NCI-H2107 treated with DMSO at 0.1 percent for 48 hours (cell line): ENCODE measurements at regions not wholly inside any gene's neighbourhood (a gene's known extent, or its start where the extent isn't known, plus 50 kb on each side); places are given as distances from the start of the nearest gene placed in this dataset.
"Not testable (repeated sequence)": the region's sequence is repeated elsewhere in the genome, so short reads cannot be mapped to it uniquely, and the experiment has no call there.

Experiments
- DNase-seq: peaks from one replicate; lab custom pipeline; 2025; ENCODE audit not compliant: unreplicated experiment; lab: John Stamatoyannopoulos, UW

GRCh38 chr2:242064364-242065250 is 195.1 kb downstream of the RTP5 start:
- no peak for DNase-seq

DNA sequence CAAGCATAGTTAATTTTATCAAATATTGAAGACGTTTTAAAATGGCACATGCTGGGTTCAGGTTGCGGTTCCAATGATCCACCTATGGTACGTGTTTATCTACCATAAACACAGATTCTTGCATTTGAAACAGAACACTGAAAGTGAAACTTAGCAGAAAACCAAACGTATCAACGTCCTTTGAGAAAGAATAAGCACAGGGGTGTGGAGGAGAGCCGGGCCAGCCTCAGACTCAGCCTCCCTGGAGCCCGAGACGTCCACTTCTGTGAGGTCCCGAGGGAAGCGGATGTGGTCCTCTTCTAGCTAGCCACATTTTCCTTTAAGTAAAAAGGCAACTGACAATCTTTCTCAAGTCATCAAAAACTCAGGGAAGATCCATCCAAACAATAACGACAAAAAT is 195.9 kb downstream of the RTP5 start:
- no peak for DNase-seq

DNA sequence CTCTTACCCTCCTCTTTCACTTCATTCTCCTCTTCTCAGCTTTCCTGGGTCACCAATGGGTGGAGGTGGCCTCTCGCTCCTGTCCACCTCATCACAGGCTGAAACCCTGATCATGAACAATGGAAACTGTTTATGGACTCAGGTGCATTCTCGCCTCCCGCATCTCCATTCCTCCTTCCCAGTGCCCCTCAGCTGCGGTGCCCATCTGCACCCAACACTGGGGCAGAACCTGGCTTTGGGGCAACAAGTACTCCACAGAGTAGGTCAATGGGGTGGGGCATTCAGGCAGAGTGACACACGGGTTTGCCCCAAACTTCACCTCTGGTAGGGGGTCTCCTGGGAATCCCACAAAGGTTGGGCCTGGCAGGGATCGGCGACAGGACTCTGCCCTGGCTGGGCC is 199.5 kb downstream of the RTP5 start:
- DNase-seq: no peak

DNA sequence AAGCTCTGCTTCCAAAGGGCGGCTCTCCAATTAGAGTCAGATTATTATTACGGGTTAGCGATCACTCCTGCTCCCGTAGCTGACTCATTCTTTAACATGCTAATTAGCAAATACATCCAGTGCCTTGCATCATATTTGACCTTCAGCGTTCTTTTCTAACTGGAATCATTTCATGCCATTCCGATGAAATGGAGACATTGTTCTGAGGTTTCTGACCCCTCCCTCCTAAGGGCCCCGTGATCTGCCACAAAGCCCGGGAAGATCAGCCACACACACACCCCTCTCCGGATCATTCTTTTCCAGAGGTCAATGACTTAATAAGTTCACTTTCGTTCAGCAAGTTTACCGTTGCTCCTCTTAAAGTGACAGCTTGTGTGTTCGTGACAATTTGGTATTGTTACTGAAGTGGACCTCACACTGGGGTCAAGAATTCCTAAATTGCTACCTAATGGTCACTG is 200.4 kb downstream of the RTP5 start:
- DNase-seq: not testable (repeated sequence)

GRCh38 chr2:242070726-242071125 is 201.2 kb downstream of the RTP5 start:
- DNase-seq: peak; percentile 32

GRCh38 chr2:242071377-242071776 is 201.8 kb downstream of the RTP5 start:
- not testable (repeated sequence) for DNase-seq

DNA sequence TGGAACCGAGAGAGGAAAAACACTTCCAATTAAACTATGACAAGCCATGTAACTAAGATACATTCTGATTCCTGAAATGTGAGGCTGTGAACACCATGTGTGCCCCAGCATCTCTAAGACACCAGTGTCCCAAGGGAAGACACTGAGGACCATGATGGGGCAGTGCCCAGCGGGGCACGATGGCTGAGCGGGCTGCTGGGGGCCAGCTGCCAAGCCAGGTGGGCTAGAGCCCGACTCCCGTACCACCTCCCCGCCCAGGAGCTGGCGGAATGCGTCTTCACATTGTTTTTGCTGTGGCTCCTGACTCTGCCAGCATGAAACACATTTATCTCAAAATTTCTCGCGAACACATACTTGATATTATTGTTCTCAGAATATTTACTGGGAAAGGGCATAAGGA is 202.4 kb downstream of the RTP5 start:
- DNase-seq: not testable (repeated sequence)

GRCh38 chr2:242075168-242075567 is 205.6 kb downstream of the RTP5 start:
- no peak for DNase-seq

DNA sequence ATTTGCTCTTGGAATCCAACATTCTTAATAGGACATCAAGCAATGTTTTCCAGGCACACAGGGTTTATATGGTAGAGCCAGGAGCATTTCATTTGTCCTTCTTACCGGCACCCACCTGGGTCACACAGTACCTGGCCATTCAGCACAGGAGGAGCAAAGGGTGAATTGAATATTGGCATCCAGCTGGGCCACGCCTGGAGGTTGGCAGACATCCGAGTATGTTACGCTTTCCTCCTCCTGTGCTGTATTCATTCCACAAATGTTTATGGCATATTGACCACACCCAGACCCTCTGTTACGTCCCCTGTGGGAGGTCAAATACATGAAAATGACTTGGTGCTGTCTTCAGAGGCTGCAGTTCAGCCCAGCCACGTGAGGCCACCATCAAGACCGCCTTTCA is 206.2 kb downstream of the RTP5 start:
- DNase-seq: no peak

GRCh38 chr2:242076184-242076583 is 206.7 kb downstream of the RTP5 start:
- DNase-seq: not testable (repeated sequence)

GRCh38 chr2:242078426-242078825 is 208.9 kb downstream of the RTP5 start:
- not testable (repeated sequence) for DNase-seq

DNA sequence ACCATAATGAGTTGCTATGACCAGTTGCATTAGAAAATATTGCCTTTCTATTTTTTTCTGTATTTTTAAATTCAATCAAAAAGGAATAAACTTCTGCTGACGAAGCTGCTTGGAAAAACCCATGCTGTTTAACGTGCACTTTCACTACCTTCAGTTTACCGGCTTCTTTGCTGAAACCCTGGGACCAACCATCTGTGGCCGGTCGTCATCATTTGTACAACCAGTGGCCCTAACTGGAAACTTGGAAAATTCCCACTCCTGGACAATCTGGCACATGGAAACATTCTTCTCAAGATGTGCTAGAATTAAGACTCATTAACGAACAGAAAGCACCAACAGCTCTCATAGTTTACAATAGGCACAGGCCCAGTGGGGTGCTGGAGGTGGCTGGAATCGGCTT is 210.3 kb downstream of the RTP5 start:
- not testable (repeated sequence) for DNase-seq

- DNase-seq: not testable (repeated sequence)
Measured at GRCh38 chr2:242080575-242081214, 211.2 kb downstream of the RTP5 start.

GRCh38 chr2:242084034-242084433 is 214.5 kb downstream of the RTP5 start:
- not testable (repeated sequence) for DNase-seq

GRCh38 chr2:242085024-242085674 is 215.6 kb downstream of the RTP5 start:
- DNase-seq: not testable (repeated sequence)

DNA sequence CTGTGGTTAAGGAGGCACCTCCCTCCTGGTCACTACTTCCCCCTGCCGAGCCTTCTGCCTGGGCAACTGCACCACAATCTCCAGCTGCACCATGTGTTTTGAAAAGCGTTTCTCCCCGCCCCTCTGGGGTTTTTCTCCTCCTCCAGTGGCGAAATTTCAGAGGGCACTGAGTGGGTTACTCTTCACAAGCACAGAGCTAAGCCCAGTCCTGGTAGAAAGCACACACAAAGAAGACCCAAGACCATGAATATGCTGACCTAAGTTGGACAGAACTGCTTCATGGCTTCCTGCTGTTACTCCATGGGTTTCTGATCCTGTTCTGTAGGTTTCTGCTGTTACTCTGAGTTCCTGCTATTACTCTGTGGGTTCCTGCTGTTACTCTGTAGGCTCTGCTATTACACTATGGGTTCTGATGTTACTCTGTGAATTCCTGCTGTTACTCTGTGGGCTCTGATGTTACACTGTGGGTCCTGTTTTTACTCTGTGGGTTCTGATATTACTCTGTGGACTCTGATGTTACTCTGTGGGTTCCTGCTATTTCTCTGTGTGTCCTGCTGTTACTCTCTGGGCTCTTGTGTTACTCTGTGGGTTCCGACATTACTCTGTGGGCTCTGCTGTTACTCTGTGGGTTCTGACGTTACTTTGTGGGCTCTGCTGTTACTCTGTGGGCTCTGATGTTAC is 216.6 kb downstream of the RTP5 start:
- no peak for DNase-seq

GRCh38 chr2:242088044-242088443 is 218.5 kb downstream of the RTP5 start:
- DNase-seq: not testable (repeated sequence)

- DNase-seq: peak; percentile 53
Measured at GRCh38 chr2:242088471-242089212, 219.1 kb downstream of the RTP5 start.

DNA sequence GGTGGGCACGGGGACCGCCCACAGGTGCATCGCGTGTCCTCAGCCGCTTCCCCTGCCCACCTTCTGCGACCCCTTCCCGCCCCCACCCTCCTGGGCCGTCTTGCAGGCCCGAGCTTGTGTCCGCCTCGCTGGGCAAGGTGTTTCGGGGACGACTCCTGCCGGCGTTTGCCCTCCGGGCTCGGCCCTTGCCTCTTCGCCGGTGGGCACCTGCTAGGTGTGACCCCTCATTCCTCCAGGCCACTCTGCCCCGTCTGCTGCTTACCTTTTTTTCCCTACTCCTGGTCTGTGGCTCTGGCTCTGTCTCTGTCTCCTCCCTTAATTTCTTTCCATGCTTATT is 219.7 kb downstream of the RTP5 start:
- DNase-seq: not testable (repeated sequence)

DNA sequence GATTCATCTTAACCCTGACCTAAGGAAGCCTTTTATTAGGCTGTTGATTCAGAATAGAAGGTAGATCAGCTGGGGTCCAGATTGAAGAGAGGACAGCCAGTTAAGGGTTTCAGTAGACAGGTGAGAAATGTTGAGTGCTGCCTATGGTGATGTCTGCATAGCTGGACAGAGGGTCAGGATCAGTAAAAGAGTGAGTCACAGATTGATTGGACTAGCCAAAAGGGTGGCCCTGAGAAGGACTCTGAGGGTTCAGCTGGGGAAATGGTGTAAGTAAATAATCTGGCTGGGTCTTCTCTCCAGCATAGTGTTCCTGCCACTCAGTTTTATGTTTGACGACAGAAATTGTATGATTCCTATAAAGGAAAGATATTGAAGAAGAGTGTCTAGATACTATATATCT is 227.7 kb downstream of the RTP5 start:
- DNase-seq: not testable (repeated sequence)
